Loucy (cell line): ENCODE measurements at regions not wholly inside any gene's neighbourhood (a gene's known extent, or its start where the extent isn't known, plus 50 kb on each side); places are given as distances from the start of the nearest gene placed in this dataset.
"Not testable (repeated sequence)": the region's sequence is repeated elsewhere in the genome, so short reads cannot be mapped to it uniquely, and the experiment has no call there.

Source experiments
- H2AFZ ChIP-seq: fragments of 200-600 bp; sonication (generic); 2 replicates; pipeline ENCODE4 v1.6.0; 2016; ENCODE audit warnings: antibody characterized with exemption, mild to moderate bottlenecking, low read length, moderate library complexity
- H3F3A ChIP-seq: fragments of 200-600 bp; 2 replicates; pipeline ENCODE4 v1.6.0; 2016; ENCODE audit warnings: antibody characterized with exemption, low read depth, mild to moderate bottlenecking
- H3K27me3 ChIP-seq: fragments of 200-600 bp; sonication (generic); 2 replicates; pipeline ENCODE4 v1.6.1; 2014; ENCODE audit warnings: low read length, mild to moderate bottlenecking; ENCODE audit not compliant: insufficient read depth, poor library complexity, severe bottlenecking
- H3K36me3 ChIP-seq: fragments of 200-600 bp; sonication (generic); 2 replicates; pipeline ENCODE4 v1.6.1; 2016; ENCODE audit warnings: low read length; ENCODE audit not compliant: insufficient read depth
- H3K4me1 ChIP-seq: fragments of 200-600 bp; sonication (generic); 2 replicates; pipeline ENCODE4 v1.5.1; 2014; ENCODE audit warnings: low read length, mild to moderate bottlenecking; ENCODE audit not compliant: insufficient read depth, poor library complexity, severe bottlenecking
- H3K4me2 ChIP-seq: fragments of 200-600 bp; sonication (generic); 2 replicates; pipeline ENCODE4 v1.6.0; 2014; ENCODE audit warnings: antibody characterized with exemption, low read length, low read depth, mild to moderate bottlenecking; ENCODE audit not compliant: poor library complexity, severe bottlenecking
- H3K4me3 ChIP-seq: fragments of 200-600 bp; sonication (generic); 2 replicates; pipeline ENCODE4 v1.5.1; 2014; ENCODE audit warnings: low read length, mild to moderate bottlenecking, mixed read lengths; ENCODE audit not compliant: poor library complexity, severe bottlenecking
- H3K79me2 ChIP-seq: fragments of 200-600 bp; sonication (generic); 2 replicates; pipeline ENCODE4 v1.6.1; 2014; ENCODE audit warnings: low read length; ENCODE audit not compliant: insufficient read depth
- H3K9ac ChIP-seq: fragments of 200-600 bp; sonication (generic); 2 replicates; pipeline ENCODE4 v1.6.0; 2014; ENCODE audit warnings: mild to moderate bottlenecking, low read depth, low read length, moderate library complexity; ENCODE audit not compliant: poor library complexity, severe bottlenecking
- H3K9me2 ChIP-seq: fragments of 200-600 bp; sonication (generic); replicated peaks from 2 replicates; pipeline ENCODE4 v1.6.1; 2016; ENCODE audit warnings: low read depth, low read length, mixed read lengths
- H3K9me3 ChIP-seq: fragments of 200-600 bp; sonication (generic); 2 replicates; pipeline ENCODE4 v1.6.1; 2014; ENCODE audit warnings: mild to moderate bottlenecking, antibody characterized with exemption, low read length, low read depth; ENCODE audit not compliant: insufficient read depth
- H4K20me1 ChIP-seq: fragments of 200-600 bp; sonication (generic); 2 replicates; pipeline ENCODE4 v1.6.0; 2014; ENCODE audit warnings: antibody characterized with exemption, low read length, mild to moderate bottlenecking; ENCODE audit not compliant: insufficient read depth, poor library complexity, severe bottlenecking
- EZH2phosphoT487 ChIP-seq: fragments of 200-600 bp; IDR thresholded peaks from 2 replicates; pipeline ENCODE4 v1.6.1; 2018; ENCODE audit warnings: antibody characterized with exemption, mild to moderate bottlenecking, moderate library complexity, borderline replicate concordance
- TF ChIP-seq, protein P1 (sequence below): fragments of 200-600 bp; sonication (generic); conservative IDR thresholded peaks from 2 replicates; pipeline ENCODE4 v1.5.1; 2014; ENCODE audit warnings: mild to moderate bottlenecking, antibody characterized with exemption, low read length

DNA sequence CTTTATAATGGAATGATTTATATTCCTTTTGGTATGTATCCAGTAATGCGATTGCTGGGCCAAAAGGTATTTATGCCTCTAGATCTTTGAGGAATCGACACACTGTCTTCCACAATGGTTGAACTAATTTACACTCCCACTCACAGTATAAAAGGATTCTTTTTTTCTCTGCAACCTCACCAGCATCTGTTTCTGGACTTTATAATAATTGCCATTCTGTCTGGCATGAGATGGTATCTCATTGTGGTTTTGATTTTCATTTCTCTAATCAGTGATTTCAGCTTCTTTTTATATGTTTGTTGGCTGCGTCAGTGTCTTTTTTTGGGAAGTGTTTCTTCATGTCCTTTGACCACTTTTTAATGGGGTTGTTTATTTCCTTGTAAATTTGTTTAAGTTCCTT, 679.3 kb downstream of the JRKL start:
- Histone ChIP-seq H3K9ac (no peak overlapping the region), H3K4me3 (no peak overlapping the region), H3K9me3 (no peaks in the 10 kb centered on the region), H3K9me2 (no peaks in the 10 kb centered on the region), H4K20me1 (no peaks in the 10 kb centered on the region), H3K79me2 (no peaks in the 10 kb centered on the region), H3K27me3 (no peaks in the 10 kb centered on the region), H2AFZ (no peak overlapping the region), H3K36me3 (no peaks in the 10 kb centered on the region), H3K4me2 (no peak overlapping the region), H3F3A (no peaks in the 10 kb centered on the region), H3K4me1 (no peaks in the 10 kb centered on the region)
- TF ChIP-seq EZH2phosphoT487: no peak
- TF ChIP-seq, protein P1, sequence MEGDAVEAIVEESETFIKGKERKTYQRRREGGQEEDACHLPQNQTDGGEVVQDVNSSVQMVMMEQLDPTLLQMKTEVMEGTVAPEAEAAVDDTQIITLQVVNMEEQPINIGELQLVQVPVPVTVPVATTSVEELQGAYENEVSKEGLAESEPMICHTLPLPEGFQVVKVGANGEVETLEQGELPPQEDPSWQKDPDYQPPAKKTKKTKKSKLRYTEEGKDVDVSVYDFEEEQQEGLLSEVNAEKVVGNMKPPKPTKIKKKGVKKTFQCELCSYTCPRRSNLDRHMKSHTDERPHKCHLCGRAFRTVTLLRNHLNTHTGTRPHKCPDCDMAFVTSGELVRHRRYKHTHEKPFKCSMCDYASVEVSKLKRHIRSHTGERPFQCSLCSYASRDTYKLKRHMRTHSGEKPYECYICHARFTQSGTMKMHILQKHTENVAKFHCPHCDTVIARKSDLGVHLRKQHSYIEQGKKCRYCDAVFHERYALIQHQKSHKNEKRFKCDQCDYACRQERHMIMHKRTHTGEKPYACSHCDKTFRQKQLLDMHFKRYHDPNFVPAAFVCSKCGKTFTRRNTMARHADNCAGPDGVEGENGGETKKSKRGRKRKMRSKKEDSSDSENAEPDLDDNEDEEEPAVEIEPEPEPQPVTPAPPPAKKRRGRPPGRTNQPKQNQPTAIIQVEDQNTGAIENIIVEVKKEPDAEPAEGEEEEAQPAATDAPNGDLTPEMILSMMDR: no peak

DNA sequence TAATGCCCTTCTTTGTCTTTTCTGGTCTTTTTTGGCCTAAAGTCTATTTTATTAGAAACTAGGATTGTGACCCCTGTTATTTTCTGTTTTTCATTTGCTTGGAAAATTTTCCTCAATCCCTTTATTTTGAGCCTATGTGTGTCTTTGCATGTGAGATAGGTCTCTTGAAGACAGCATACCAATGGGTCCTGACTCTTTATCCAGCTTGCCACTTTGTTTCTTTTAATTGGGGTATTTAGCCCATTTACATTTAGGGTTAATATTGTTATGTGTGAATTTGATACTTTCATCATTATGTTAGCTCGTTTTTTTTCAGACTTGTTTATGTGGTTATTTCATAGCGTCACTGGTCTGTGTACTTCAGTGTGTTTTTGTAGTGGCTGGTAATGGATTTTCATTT, 682.6 kb downstream of the JRKL start:
- Histone ChIP-seq H3K27me3 (no peaks in the 10 kb centered on the region), H3K4me3 (no peak overlapping the region), H3K4me1 (no peaks in the 10 kb centered on the region), H3K9ac (no peak overlapping the region), H3K4me2 (no peak overlapping the region), H3K36me3 (no peaks in the 10 kb centered on the region), H2AFZ (no peak overlapping the region), H3K79me2 (no peaks in the 10 kb centered on the region), H4K20me1 (no peaks in the 10 kb centered on the region), H3K9me3 (no peaks in the 10 kb centered on the region), H3F3A (no peaks in the 10 kb centered on the region), H3K9me2 (no peaks in the 10 kb centered on the region)
- TF ChIP-seq, protein P1: no peak
- no peak for TF ChIP-seq EZH2phosphoT487

DNA sequence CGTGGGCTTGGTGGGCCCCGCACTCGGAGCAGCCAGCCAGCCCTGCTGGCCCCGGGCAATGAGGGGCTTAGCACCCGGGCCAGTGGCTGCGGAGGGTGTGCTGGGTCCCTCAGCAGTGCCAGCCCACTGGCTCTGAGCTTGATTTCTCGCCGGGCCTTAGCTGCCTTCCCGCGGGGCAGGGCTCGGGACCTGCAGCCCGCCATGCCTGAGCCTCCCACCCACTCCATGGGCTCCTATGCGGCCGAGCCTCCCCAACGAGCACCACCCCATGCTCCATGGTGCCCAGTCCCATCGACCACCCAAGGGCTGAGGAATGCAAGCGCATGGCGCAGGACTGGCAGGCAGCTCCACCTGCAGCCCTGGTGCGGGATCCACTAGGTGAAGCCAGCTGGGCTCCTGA, 686.9 kb downstream of the JRKL start:
- H3K4me3 ChIP-seq, H3K9me3 ChIP-seq, H2AFZ ChIP-seq, H3K79me2 ChIP-seq, H4K20me1 ChIP-seq, H3F3A ChIP-seq, H3K9me2 ChIP-seq, H3K4me2 ChIP-seq, H3K4me1 ChIP-seq, H3K9ac ChIP-seq, H3K27me3 ChIP-seq, H3K36me3 ChIP-seq: not testable (repeated sequence)

DNA sequence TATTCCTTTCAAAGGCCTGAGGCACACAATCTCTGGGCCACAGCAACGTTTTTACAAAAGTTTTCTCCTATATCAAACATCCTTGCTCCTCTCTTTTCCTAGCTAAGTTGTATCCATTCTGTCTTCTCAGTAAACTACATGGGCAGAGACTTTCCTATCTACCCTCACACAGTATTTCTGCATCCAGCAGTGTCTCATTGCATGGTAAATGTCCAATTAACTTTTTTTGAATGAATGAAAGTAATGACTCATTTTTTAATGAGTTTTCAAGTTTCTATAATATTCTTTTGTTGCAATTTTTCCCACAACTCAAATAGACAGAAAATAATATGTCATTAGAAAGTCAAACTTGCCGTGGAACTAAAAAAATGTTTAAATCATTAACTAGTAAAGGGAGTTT, 688.6 kb downstream of the JRKL start:
- Histone ChIP-seq H3K9me2 (no peaks in the 10 kb centered on the region), H3K9ac (no peak overlapping the region), H4K20me1 (no peaks in the 10 kb centered on the region), H3K4me2 (no peak overlapping the region), H3K79me2 (no peaks in the 10 kb centered on the region), H3K27me3 (no peaks in the 10 kb centered on the region), H3K4me1 (no peaks in the 10 kb centered on the region), H3K36me3 (no peaks in the 10 kb centered on the region), H2AFZ (no peak overlapping the region), H3K9me3 (no peaks in the 10 kb centered on the region), H3F3A (no peaks in the 10 kb centered on the region), H3K4me3 (no peak overlapping the region)
- no peak for TF ChIP-seq EZH2phosphoT487
- TF ChIP-seq, protein P1: no peak
